ENCODE measurements at regions not wholly inside any gene's neighbourhood (a gene's known extent, or its start where the extent isn't known, plus 50 kb on each side); places are given as distances from the start of the nearest gene placed in this dataset.

DNA sequence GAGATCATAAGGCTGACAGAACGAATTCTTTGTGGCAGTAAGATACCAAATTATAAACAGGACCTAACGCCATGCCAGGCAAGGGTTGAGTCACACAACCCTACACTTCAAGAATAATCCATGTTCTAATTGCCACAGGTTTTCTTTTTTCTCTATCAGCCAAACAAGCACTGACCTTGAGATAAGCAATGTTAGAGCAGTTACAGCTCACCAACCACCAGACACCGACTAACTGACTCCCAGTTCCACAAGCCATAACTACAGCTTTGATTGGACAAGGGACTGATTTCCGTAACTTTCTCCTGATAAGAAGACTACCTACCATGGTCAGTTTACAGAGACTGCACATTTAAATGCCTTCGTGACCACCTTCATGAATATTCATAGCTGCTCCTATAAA lies 149.6 kb downstream of the PTPRU start:
- TF ChIP-seq CTCF (IDR thresholded peaks at IDR 0.05; ENCODE audit: borderline replicate concordance, insufficient read depth, low read depth, low read length): no peak
- H3K4me3 ChIP-seq (ENCODE audit: low read depth, low read length): no peak overlapping the region

DNA sequence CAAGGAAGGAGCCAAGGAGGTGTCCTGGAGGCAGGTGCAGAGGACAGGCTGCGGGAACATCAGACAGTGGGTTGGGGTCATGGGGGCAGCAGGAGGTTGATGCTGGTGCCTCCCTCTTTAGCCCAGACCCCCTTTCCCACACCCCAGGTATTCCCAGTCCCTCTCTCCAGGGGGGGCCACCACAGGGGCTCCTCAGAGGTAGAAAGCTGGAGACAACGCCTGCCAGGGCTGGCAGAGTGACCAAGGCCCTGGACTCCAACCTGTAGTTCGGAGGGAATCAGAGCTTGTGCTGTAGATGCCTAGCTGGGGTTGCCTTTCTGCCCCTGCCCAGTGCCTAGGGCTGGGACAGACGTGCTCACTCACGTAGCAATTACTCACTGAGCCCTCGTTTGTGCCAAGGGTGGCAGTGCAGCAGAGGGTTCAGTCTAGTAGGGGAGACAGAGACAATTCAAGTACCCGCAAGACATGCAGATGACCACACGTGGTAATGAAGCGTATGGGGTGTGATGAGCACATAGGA lies 148.2 kb downstream of the PTPRU start:
- no peak for TF ChIP-seq CTCF (IDR thresholded peaks at IDR 0.05; ENCODE audit: borderline replicate concordance, insufficient read depth, low read depth, low read length)

GRCh38 chr1:29383746-29384371 lies 147.5 kb downstream of the PTPRU start:
- TF ChIP-seq CTCF (IDR thresholded peaks at IDR 0.05; ENCODE audit: borderline replicate concordance, insufficient read depth, low read depth, low read length): no peak
- no peak overlapping the region for H3K4me3 ChIP-seq (ENCODE audit: low read depth, low read length)

More for the DNA sequence above, 148.2 kb downstream of the PTPRU start:
- H3K4me3 ChIP-seq (ENCODE audit: low read depth, low read length): no peak overlapping the region

DNA sequence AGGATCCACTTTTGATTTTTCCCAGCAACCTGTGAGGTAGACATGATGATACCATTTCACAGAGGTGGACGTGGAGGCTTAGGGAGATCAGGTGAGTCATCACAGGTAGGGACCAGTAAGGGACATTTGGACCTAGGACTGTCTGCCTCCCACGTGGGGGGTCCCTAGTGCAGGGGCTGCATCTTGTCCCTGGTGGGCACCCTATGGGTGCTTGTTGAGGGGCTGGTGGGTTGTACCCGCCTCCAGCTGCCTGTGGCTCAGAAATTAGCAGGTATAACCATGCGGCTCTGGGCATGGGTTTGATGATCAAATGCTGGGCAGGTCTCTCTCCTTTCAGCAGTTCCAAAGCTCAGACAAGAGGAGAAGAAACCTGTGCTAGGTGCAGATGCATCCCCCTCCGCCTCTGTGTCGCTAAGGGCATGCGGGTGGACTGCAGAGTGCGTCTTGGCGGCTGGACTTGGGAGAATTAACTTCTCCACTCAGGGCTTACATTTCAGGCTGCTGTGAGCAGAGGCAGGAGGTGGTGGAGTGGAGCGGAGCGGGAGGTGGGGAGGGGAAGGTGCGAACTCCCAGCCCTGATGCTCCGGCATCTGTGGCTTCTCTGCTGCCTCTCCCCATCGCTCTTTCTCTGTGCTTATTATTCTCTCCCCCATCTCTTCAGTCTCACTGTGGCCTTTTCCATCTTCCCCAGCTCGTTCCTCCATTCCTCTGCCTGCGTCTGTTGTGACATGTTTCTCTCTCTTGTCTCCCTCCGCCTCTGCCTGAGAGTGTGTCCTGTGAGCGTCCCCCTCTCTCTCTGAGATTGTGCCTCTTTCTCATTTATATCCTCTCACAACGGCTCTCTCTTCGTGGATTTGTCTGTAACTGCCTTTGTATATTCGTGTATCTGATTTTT lies 146.8 kb downstream of the PTPRU start:
- H3K4me3 ChIP-seq (ENCODE audit: low read depth, low read length): no peak overlapping the region
- TF ChIP-seq CTCF (IDR thresholded peaks at IDR 0.05; ENCODE audit: borderline replicate concordance, insufficient read depth, low read depth, low read length): no peak

DNA sequence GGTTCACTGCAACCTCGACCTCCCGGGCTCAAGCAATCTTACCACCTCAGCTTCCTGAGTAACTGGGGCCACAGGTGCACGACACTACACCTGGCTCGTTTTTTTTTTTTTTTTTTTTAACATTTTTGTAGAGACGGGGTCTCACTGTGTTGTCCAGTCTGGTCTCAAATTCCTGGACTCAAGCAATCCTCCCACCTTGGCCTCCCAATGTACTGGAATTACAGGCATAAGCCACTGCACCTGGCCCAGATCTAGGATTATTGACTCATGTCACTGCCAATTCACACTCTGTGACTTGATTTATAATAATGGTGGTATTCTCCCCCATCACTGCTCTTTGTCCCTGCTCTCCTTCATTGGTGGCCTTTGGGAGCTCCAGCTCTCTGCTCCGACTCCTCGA lies 145.1 kb downstream of the PTPRU start:
- no peak overlapping the region for H3K4me3 ChIP-seq (ENCODE audit: low read depth, low read length)
- no peak for TF ChIP-seq CTCF (IDR thresholded peaks at IDR 0.05; ENCODE audit: borderline replicate concordance, insufficient read depth, low read depth, low read length)

DNA sequence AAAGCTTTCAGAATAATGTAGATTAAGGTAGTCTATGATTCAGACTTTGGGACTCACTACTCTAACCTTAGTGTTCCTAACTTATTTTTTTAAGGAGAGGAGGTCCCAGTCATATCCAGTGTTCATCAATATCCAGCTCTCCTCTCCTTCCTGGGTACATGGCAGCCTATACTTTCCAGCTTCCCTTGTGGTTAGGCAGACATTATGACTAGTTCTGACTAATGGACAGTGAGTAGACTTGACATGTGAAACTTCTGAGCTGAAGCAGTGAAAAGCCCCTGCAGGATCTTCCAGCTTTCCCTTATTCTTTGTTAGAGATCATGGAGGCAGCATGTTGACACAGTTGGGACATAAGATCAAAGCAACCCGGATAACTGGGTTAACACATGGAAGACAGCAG lies 144.2 kb downstream of the PTPRU start:
- TF ChIP-seq CTCF (IDR thresholded peaks at IDR 0.05; ENCODE audit: borderline replicate concordance, insufficient read depth, low read depth, low read length): no peak
- no peak overlapping the region for H3K4me3 ChIP-seq (ENCODE audit: low read depth, low read length)

Measured in GM12875 (cell line).